Brain microvascular endothelial cell (primary cell): ENCODE measurements at regions not wholly inside any gene's neighbourhood (a gene's known extent, or its start where the extent isn't known, plus 50 kb on each side); places are given as distances from the start of the nearest gene placed in this dataset.

Experiments
- DNase-seq: peaks from one replicate; pipeline ENCODE4 v3.0.0-alpha.2; 2020
- H3K27ac ChIP-seq: fragments of 250-450 bp; sonication (Bioruptor Pico); 2 replicates; pipeline ENCODE4 v1.5.1; 2020; ENCODE audit warnings: mild to moderate bottlenecking, moderate library complexity
- H3K27me3 ChIP-seq: fragments of 250-450 bp; sonication (Bioruptor Pico); replicated peaks from 2 replicates; pipeline ENCODE4 v1.5.1; 2020; ENCODE audit warnings: mild to moderate bottlenecking
- H3K36me3 ChIP-seq: fragments of 250-450 bp; sonication (Bioruptor Pico); replicated peaks from 2 replicates; pipeline ENCODE4 v1.5.1; 2020; ENCODE audit warnings: mild to moderate bottlenecking
- H3K4me3 ChIP-seq: 2 replicates; pipeline ENCODE4 v1.5.1; 2011; ENCODE audit warnings: low read depth, mild to moderate bottlenecking, control low read depth, low read length, moderate library complexity
- in situ Hi-C: cut with HindIII; loops from 2 replicates; pipeline ENCODE4 v1.10.0; 2017; ENCODE audit warnings: low sequenced_read_pairs, low pct_ligation_motif_present
- TF ChIP-seq, protein P1 (sequence below): IDR thresholded peaks from 2 replicates; pipeline ENCODE4 v1.5.1; 2011; ENCODE audit warnings: low read depth, mild to moderate bottlenecking, moderate library complexity, low read length, control low read depth, inconsistent platforms; ENCODE audit errors: missing control alignments

GRCh38 chr14:59036134-59036533 lies 152.3 kb upstream of the DAAM1 start:
- Histone ChIP-seq H3K27ac (no peak overlapping the region), H3K36me3 (no peaks in the 10 kb centered on the region), H3K4me3 (no peak overlapping the region), H3K27me3 (no peaks in the 10 kb centered on the region)
- DNase-seq: no peak
- in situ Hi-C loops: no loop called here
- TF ChIP-seq, protein P1, sequence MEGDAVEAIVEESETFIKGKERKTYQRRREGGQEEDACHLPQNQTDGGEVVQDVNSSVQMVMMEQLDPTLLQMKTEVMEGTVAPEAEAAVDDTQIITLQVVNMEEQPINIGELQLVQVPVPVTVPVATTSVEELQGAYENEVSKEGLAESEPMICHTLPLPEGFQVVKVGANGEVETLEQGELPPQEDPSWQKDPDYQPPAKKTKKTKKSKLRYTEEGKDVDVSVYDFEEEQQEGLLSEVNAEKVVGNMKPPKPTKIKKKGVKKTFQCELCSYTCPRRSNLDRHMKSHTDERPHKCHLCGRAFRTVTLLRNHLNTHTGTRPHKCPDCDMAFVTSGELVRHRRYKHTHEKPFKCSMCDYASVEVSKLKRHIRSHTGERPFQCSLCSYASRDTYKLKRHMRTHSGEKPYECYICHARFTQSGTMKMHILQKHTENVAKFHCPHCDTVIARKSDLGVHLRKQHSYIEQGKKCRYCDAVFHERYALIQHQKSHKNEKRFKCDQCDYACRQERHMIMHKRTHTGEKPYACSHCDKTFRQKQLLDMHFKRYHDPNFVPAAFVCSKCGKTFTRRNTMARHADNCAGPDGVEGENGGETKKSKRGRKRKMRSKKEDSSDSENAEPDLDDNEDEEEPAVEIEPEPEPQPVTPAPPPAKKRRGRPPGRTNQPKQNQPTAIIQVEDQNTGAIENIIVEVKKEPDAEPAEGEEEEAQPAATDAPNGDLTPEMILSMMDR: no peak

GRCh38 chr14:59037086-59037485 lies 151.4 kb upstream of the DAAM1 start:
- H3K27me3 ChIP-seq: no peaks in the 10 kb centered on the region
- no peaks in the 10 kb centered on the region for H3K36me3 ChIP-seq
- H3K27ac ChIP-seq: no peak overlapping the region
- in situ Hi-C loops: no loop called here
- no peak for DNase-seq
- TF ChIP-seq, protein P1: no peak
- no peak overlapping the region for H3K4me3 ChIP-seq

DNA sequence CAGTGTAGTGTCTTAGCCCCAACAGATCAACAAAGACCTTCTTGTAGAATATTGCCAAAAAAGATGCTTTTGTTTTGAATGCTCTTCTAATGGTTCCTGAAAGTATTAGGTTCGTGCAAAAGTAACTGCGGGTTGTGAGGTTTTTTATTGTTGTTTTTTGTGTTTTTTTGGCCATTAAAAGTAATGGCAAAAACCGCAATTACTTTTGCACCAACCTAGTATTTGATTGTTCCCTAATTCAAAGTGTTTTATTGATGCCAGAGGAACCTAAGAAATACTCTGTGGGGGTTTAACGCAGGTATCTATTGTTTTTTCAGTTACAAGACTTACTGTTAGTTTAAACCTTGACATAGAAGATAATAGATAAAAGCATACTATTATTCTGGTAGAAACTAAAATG lies 150.8 kb upstream of the DAAM1 start:
- H3K27me3 ChIP-seq: no peaks in the 10 kb centered on the region
- no peaks in the 10 kb centered on the region for H3K36me3 ChIP-seq
- TF ChIP-seq, protein P1: no peak
- H3K27ac ChIP-seq: no peak overlapping the region
- in situ Hi-C loops: no loop called here
- DNase-seq: no peak
- H3K4me3 ChIP-seq: no peak overlapping the region

DNA sequence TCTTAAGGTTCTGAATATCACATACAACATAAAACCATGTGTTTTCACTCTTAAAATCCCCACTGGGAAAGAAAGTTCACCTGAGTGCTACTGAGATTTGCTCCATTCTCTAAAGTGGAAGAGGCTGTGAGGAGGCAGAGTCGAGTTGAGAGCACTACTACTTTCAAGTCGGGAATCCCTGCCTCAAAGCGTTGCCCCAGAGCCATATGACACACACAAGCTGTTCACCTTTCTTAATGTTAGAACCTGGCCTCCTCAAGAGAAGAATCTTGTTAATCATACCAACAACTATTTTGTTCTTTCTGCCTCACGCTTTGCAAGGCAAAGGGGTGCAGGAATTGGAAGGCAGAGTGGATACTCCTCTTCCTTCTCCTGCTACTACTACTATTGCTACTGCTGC lies 149.7 kb upstream of the DAAM1 start:
- H3K27ac ChIP-seq: no peak overlapping the region
- in situ Hi-C loops: no loop called here
- H3K36me3 ChIP-seq: no peaks in the 10 kb centered on the region
- no peaks in the 10 kb centered on the region for H3K27me3 ChIP-seq
- H3K4me3 ChIP-seq: no peak overlapping the region
- DNase-seq: no peak
- TF ChIP-seq, protein P1: no peak

DNA sequence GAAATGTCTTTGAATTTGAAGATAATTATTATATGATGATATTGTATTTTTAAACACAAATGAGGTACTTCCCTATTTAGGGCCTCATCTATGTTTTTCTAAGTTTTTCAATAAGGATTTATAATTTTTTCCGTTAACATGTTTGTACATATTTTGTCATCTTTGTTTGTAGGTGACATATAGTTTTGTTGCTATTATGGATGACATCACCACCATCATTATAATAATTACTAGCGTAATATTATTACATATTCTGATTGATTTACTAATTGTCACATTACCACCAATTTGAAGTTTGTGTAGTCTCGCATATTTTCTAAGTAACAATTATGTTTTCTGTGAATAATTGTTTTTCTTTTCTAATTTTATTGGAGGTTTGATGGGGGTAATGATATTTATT lies 147.2 kb upstream of the DAAM1 start:
- Histone ChIP-seq H3K36me3 (no peaks in the 10 kb centered on the region), H3K4me3 (no peak overlapping the region), H3K27me3 (no peaks in the 10 kb centered on the region), H3K27ac (no peak overlapping the region)
- in situ Hi-C loops: no loop called here
- TF ChIP-seq, protein P1: no peak
- no peak for DNase-seq

DNA sequence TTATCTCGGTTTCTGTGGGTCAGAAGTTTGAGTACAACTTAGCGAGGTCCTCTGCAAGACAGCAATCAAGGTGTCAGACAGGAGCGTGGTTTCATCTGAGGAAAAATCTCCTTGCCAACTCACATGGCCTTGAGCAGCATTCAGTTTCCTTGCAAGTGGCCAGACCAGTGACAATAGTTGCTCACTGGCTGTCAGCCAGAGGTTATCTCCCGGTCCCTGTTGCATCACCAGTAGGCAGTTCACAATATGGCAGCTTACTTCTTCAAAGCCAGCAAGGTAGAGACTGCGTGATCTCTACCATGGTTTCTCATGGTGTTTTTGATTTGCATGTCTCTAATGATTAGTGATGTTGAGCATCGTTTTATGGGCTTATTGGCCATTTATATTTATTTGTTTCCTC lies 143.8 kb upstream of the DAAM1 start:
- TF ChIP-seq, protein P1: no peak
- no peak overlapping the region for H3K27ac ChIP-seq
- no peak for DNase-seq
- H3K4me3 ChIP-seq: no peak overlapping the region
- H3K27me3 ChIP-seq: no peaks in the 10 kb centered on the region
- no peaks in the 10 kb centered on the region for H3K36me3 ChIP-seq
- in situ Hi-C loops: no loop called here
